ENCODE measurements at regions not wholly inside any gene's neighbourhood (a gene's known extent, or its start where the extent isn't known, plus 50 kb on each side); places are given as distances from the start of the nearest gene placed in this dataset.

DNA sequence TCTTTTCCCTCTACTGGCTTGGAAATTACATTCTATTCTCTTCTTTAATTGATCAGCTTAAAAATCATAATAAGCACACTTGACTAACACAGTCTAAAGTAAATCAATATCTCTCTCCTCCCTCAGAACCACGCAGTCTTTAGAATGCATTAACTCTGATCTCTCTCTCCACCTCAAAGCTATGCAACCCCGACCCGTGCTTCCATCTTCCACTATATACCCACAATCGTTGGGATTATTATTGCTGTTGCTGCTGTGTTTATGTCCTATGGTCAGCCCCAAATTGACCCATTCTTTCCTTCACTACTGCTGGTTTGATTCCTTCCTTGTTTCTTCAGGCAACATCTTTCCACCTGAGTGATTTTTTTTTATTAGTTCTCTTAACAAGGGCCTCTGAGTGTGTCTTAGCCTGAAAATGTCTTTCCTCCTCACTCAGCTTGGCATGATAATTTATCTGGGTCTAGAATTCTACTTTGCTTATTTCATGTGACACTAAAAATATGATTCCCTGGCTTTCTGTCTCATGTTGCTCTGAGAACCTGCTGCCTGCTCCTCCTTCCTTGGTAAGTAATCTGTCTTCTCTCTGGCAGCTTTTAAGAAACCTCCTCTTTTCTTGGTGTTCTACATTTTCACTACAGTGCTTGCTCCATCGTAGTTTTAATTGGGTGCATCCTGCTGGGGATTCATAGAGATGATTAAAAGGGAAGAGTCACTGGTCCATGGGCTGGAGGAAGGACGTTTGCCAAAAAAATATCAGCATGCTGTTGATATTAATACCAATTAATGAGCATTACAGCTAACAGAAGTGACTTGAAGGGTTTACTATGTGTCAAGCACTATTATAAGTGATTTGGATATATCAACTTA, 472.2 kb downstream of the MATN1 start:
- in situ Hi-C loops (cut with HindIII; ENCODE audit: low pct_ligation_motif_present, low sequenced_read_pairs): no loop called here
- no peaks in the 10 kb centered on the region for H3K36me3 ChIP-seq (replicated peaks)
- TF ChIP-seq, protein P1, sequence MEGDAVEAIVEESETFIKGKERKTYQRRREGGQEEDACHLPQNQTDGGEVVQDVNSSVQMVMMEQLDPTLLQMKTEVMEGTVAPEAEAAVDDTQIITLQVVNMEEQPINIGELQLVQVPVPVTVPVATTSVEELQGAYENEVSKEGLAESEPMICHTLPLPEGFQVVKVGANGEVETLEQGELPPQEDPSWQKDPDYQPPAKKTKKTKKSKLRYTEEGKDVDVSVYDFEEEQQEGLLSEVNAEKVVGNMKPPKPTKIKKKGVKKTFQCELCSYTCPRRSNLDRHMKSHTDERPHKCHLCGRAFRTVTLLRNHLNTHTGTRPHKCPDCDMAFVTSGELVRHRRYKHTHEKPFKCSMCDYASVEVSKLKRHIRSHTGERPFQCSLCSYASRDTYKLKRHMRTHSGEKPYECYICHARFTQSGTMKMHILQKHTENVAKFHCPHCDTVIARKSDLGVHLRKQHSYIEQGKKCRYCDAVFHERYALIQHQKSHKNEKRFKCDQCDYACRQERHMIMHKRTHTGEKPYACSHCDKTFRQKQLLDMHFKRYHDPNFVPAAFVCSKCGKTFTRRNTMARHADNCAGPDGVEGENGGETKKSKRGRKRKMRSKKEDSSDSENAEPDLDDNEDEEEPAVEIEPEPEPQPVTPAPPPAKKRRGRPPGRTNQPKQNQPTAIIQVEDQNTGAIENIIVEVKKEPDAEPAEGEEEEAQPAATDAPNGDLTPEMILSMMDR (IDR thresholded peaks at IDR 0.05; ENCODE audit: low read depth, low read length, missing control alignments): no peak

DNA sequence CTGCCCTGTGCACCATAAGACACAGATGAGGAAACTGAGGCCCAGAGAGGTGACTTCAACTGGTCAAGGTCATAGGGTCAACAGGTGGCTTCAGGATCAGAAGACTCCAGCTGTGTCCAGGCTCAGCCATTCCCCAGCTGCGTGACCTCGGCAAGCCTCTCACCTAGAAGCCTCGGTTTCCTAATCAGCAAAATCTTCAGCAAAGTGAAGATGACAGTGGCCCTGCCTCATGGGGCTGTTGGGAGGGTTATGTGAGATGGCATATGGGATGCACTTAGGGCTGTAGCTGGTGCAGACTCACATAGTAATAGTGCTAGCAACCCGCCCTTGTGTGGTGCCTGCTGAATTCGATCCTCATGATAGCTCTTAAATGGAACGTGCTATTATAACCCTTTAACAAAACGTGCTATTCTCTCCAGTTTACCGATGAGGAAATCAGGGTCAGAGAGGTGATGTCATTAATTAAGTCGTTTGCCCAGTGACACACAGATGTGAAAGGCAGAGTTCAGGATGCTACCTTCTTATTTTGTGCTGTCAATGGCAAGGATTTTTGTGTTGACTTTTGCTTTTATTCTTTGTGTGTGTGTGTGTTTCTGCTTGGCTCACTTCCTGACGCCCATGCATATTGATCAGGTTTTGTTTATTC, 472.9 kb downstream of the MATN1 start:
- no peak overlapping the region for H3K4me3 ChIP-seq (ENCODE audit: low read depth, low read length)
- H3K27me3 ChIP-seq (replicated peaks): no peaks in the 10 kb centered on the region
- H3K27ac ChIP-seq: no peak overlapping the region
- no peaks in the 10 kb centered on the region for H3K36me3 ChIP-seq (replicated peaks)
- DNase-seq: no peak
- in situ Hi-C loops (cut with HindIII; ENCODE audit: low pct_ligation_motif_present, low sequenced_read_pairs): no loop called here
- TF ChIP-seq, protein P1 (IDR thresholded peaks at IDR 0.05; ENCODE audit: low read depth, low read length, missing control alignments): no peak

More for the DNA sequence above, 472.2 kb downstream of the MATN1 start:
- no peak for DNase-seq
- Histone ChIP-seq H3K27me3 (replicated peaks) (no peaks in the 10 kb centered on the region), H3K4me3 (ENCODE audit: low read depth, low read length) (no peak overlapping the region), H3K27ac (no peak overlapping the region)

DNA sequence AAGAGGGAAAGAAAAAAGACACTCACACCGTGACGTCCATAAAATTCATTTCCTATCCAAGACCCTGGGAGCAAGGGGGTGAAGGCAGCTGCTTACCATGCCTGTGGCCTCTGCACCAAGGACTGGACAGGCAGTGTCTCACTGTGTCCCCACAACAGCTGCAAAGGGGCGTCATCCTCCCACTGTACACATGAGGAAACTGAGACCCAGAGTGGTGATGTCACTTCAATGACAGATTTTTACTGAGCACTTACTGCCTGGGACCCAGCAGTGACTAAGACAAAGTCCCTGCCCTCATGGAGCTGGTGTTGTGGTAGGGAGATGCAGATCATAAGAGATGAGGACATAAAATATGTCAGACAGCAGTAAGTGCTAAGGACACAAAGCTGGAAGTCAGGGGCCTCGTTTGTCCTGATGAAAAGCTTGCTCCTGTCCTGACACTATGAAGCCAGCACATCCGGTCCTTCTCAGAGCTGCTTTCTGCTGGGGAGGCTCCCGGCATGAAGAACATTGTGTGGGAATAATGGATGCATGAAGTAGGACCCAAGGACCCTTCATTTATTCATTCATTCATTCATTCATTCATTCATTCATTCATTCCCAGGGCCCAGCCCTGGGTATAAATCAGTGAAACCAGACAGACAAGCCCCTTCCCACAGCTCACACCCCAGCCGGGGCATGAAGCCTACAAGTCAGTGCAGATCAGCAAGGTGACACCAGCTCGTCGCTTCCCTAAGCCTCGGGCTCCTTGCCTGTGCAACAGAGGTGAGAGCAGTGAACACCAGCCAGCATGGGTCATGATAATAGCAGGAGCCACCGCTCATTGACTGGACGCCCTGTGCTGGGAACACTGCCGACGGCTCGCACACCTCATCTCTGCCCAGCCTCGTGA, 473.7 kb downstream of the MATN1 start:
- in situ Hi-C loops (cut with HindIII; ENCODE audit: low pct_ligation_motif_present, low sequenced_read_pairs): no loop called here
- Histone ChIP-seq H3K27ac (no peak overlapping the region), H3K4me3 (ENCODE audit: low read depth, low read length) (no peak overlapping the region), H3K27me3 (replicated peaks) (no peaks in the 10 kb centered on the region), H3K36me3 (replicated peaks) (no peaks in the 10 kb centered on the region)
- TF ChIP-seq, protein P1 (IDR thresholded peaks at IDR 0.05; ENCODE audit: low read depth, low read length, missing control alignments): no peak
- DNase-seq: no peak

DNA sequence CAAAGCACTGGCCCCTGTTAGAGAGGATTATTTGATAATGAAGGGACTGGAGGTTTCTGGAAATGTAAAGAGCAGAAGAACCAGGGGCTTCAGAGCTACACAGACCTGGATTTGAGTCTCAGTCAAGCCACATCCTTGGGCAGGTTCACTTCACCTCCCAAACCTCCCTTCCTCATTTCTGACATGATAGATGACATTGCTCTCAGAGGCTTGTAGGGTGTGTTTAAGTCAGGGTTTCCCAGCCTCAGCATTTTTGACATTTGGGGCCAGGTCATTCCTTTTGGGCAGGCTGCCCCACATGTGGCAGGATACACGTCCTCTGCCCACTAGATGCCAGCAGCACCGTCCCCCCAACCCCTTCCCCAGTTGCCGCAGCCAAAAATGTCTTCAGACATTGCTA, 474.6 kb downstream of the MATN1 start:
- Histone ChIP-seq H3K4me3 (ENCODE audit: low read depth, low read length) (no peak overlapping the region), H3K27me3 (replicated peaks) (no peaks in the 10 kb centered on the region), H3K36me3 (replicated peaks) (no peaks in the 10 kb centered on the region), H3K27ac (no peak overlapping the region)
- TF ChIP-seq, protein P1 (IDR thresholded peaks at IDR 0.05; ENCODE audit: low read depth, low read length, missing control alignments): no peak
- in situ Hi-C loops (cut with HindIII; ENCODE audit: low pct_ligation_motif_present, low sequenced_read_pairs): no loop called here
- no peak for DNase-seq

GRCh38 chr1:30248373-30248772, 475.0 kb downstream of the MATN1 start:
- Histone ChIP-seq H3K27me3 (replicated peaks) (no peaks in the 10 kb centered on the region), H3K4me3 (ENCODE audit: low read depth, low read length) (no peak overlapping the region), H3K36me3 (replicated peaks) (no peaks in the 10 kb centered on the region), H3K27ac (no peak overlapping the region)
- TF ChIP-seq, protein P1 (IDR thresholded peaks at IDR 0.05; ENCODE audit: low read depth, low read length, missing control alignments): no peak
- in situ Hi-C loops (cut with HindIII; ENCODE audit: low pct_ligation_motif_present, low sequenced_read_pairs): no loop called here
- DNase-seq: no peak
